ENCODE measurements at regions not wholly inside any gene's neighbourhood (a gene's known extent, or its start where the extent isn't known, plus 50 kb on each side); places are given as distances from the start of the nearest gene placed in this dataset.

DNA sequence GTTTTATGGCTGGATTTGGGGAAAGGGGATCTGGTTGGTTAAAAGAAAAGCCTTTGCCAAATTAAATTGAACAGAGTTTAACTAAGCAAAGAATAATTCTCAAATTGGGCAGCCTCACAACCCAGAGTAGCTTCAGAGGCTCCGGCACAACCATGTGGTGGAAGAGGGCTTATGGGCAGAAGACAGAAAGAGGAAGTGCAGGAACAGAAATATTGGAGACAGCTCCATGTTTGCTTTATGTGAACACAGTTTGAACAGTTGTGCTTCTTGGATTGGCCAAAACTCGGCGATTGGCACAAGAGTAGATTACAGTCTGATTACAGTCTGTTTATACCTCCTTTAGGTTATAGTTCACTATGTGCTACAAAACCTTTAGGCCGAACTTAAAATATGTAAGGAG, 562.7 kb downstream of the TRIML1 start:
- H3K27ac ChIP-seq (ENCODE audit: low read depth, low read length), result no peak overlapping the region
- no peaks in the 10 kb centered on the region for H3K27me3 ChIP-seq (ENCODE audit: control insufficient read depth, insufficient read depth, low read length)
- TF ChIP-seq, protein P1, sequence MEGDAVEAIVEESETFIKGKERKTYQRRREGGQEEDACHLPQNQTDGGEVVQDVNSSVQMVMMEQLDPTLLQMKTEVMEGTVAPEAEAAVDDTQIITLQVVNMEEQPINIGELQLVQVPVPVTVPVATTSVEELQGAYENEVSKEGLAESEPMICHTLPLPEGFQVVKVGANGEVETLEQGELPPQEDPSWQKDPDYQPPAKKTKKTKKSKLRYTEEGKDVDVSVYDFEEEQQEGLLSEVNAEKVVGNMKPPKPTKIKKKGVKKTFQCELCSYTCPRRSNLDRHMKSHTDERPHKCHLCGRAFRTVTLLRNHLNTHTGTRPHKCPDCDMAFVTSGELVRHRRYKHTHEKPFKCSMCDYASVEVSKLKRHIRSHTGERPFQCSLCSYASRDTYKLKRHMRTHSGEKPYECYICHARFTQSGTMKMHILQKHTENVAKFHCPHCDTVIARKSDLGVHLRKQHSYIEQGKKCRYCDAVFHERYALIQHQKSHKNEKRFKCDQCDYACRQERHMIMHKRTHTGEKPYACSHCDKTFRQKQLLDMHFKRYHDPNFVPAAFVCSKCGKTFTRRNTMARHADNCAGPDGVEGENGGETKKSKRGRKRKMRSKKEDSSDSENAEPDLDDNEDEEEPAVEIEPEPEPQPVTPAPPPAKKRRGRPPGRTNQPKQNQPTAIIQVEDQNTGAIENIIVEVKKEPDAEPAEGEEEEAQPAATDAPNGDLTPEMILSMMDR (IDR thresholded peaks at IDR 0.05; ENCODE audit: low read depth, low read length), result no peak
- H3K9me3 ChIP-seq (ENCODE audit: control insufficient read depth, insufficient read depth, low read length), result no peaks in the 10 kb centered on the region; the same call in 1 of the 2 replicates
- ChIA-PET POLR2A (no interaction called here), CTCF (interaction anchor here (0.6 kb wide), 1 partner anchor 1332 kb away, joined by 3 read pairs; no protein-coding TSS in a partner anchor)
- H3K4me3 ChIP-seq (ENCODE audit: low read depth, low read length), result no peak overlapping the region
- DNase-seq (ENCODE audit: low read depth, low spot score), result no peak

DNA sequence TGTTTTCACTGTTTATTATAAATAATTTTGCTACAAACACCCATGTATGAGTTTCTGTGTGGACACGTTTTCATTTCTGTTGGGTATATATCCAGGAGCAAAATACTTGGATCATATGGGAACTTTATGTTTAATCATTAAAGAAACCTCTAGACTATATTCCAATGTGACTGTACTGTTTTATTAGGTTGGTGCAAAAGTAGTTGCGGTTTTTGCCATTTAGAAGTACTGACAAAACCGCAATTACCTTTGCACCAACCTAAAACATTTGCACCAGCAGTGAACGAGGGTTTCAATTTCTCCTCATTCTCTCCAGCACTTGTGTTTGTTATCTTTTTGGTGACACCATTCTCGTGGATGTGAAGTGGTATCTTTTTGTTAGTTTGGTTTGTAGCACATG, 565.0 kb downstream of the TRIML1 start:
- H3K27ac ChIP-seq (ENCODE audit: low read depth, low read length), result no peak overlapping the region
- H3K4me3 ChIP-seq (ENCODE audit: low read depth, low read length), result no peak overlapping the region
- ChIA-PET CTCF (no interaction called here), POLR2A (no interaction called here)
- DNase-seq (ENCODE audit: low read depth, low spot score), result no peak
- H3K9me3 ChIP-seq (ENCODE audit: control insufficient read depth, insufficient read depth, low read length), result no peaks in the 10 kb centered on the region; the same call in 1 of the 2 replicates
- TF ChIP-seq, protein P1 (IDR thresholded peaks at IDR 0.05; ENCODE audit: low read depth, low read length), result no peak
- H3K27me3 ChIP-seq (ENCODE audit: control insufficient read depth, insufficient read depth, low read length), result no peaks in the 10 kb centered on the region

DNA sequence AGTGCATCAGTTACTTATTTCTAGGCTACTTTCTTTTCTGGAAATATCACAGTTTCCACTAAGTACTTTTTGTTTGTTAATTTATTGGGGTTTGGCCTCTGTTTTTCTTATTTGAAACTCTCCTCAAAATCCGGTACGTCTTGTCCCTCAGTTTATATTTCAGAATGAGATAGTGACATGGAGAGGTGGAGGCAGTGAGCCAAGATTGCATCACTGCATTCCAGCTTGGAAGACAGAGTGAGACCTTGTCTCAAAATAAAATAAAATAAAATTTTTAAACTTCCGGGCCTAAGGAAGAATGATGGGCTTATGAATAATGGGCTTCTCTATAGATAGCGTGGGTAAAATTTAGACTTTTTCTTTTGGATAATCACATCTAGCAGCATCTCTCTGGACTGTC, 567.8 kb downstream of the TRIML1 start:
- DNase-seq (ENCODE audit: low read depth, low spot score), result no peak
- no peak overlapping the region for H3K27ac ChIP-seq (ENCODE audit: low read depth, low read length)
- TF ChIP-seq, protein P1 (IDR thresholded peaks at IDR 0.05; ENCODE audit: low read depth, low read length), result no peak

DNA sequence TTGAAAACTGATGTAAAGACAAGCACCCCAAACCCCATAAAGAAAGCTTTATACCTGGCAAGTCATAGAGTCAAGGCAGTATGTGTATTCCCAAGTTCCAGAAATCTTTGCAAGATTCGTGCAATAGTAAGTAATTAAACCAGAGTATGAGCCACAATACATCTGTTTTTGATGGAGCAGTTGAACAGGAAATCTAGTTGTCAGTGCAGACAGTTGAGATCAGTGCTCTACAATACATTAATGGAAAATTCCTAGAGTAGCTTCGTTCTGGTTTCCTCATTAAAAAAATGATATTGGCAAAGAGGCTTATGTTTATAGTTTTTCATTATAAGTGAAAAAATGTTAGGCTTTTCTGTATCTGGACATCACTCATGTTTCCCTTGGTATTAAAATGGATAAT, 575.3 kb downstream of the TRIML1 start:
- DNase-seq (ENCODE audit: low read depth, low spot score), result no peak
- Histone ChIP-seq H3K4me3 (ENCODE audit: low read depth, low read length) (no peak overlapping the region), H3K9me3 (ENCODE audit: control insufficient read depth, insufficient read depth, low read length) (no peaks in the 10 kb centered on the region), H3K27ac (ENCODE audit: low read depth, low read length) (no peak overlapping the region), H3K27me3 (ENCODE audit: control insufficient read depth, insufficient read depth, low read length) (no peaks in the 10 kb centered on the region)
- TF ChIP-seq, protein P1 (IDR thresholded peaks at IDR 0.05; ENCODE audit: low read depth, low read length), result no peak
- POLR2A ChIA-PET, result interaction anchor here (0.6 kb wide), 1 partner anchor 573 kb away, joined by 3 read pairs; no protein-coding TSS in a partner anchor
- CTCF ChIA-PET, result no interaction called here

More for the DNA sequence above, 567.8 kb downstream of the TRIML1 start:
- no peaks in the 10 kb centered on the region; the same call in 1 of the 2 replicates for H3K9me3 ChIP-seq (ENCODE audit: control insufficient read depth, insufficient read depth, low read length)
- ChIA-PET CTCF (no interaction called here), POLR2A (no interaction called here)
- H3K4me3 ChIP-seq (ENCODE audit: low read depth, low read length), result no peak overlapping the region
- no peaks in the 10 kb centered on the region for H3K27me3 ChIP-seq (ENCODE audit: control insufficient read depth, insufficient read depth, low read length)

DNA sequence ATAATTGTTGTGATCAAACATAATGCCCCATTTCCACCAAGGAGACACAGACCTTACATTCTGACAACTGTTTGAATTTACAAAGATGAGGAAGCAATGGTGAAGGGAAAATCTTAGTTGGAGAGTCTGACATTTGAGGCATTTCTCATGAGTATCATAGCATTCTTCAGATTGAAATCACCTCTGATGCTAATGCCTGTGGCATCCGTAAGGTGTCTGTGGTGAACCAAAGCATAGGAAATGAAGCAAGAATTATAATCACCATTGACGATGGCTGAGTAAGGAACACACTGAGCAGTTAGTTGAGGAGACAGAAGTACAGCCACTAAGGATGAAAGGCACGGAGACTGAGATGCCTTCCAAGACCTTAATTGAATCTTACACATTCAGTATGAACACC, 575.7 kb downstream of the TRIML1 start:
- Histone ChIP-seq H3K27me3 (ENCODE audit: control insufficient read depth, insufficient read depth, low read length) (no peaks in the 10 kb centered on the region), H3K27ac (ENCODE audit: low read depth, low read length) (no peak overlapping the region), H3K4me3 (ENCODE audit: low read depth, low read length) (no peak overlapping the region), H3K9me3 (ENCODE audit: control insufficient read depth, insufficient read depth, low read length) (no peaks in the 10 kb centered on the region)
- DNase-seq (ENCODE audit: low read depth, low spot score), result peak; percentile 63
- POLR2A ChIA-PET, result no interaction called here
- CTCF ChIA-PET, result no interaction called here
- TF ChIP-seq, protein P1 (IDR thresholded peaks at IDR 0.05; ENCODE audit: low read depth, low read length), result no peak

Measured in AG04450 (cell line).